MM.1S (cell line): ENCODE measurements at regions not wholly inside any gene's neighbourhood (a gene's known extent, or its start where the extent isn't known, plus 50 kb on each side); places are given as distances from the start of the nearest gene placed in this dataset.

Experiments used
- DNase-seq: peaks from one replicate; pipeline ENCODE4 v3.0.0-alpha.2; 2015
- H2AFZ ChIP-seq: fragments of 300-600 bp; sonication (generic); 2 replicates; pipeline ENCODE4 v1.6.0; 2016; ENCODE audit warnings: antibody characterized with exemption, low read length
- H3F3A ChIP-seq: fragments of 300-600 bp; sonication (generic); 2 replicates; pipeline ENCODE4 v1.6.1; 2016; ENCODE audit warnings: mild to moderate bottlenecking, antibody characterized with exemption, low read length, moderate library complexity, mixed read lengths; ENCODE audit not compliant: insufficient read depth
- H3K27ac ChIP-seq: fragments of 300-600 bp; sonication (generic); 2 replicates; pipeline ENCODE4 v1.5.1; 2016; ENCODE audit warnings: mild to moderate bottlenecking, low read length
- H3K27me3 ChIP-seq: fragments of 300-600 bp; sonication (generic); replicated peaks from 2 replicates; pipeline ENCODE4 v1.6.0; 2016; ENCODE audit warnings: low read length; ENCODE audit not compliant: insufficient read depth
- H3K36me3 ChIP-seq: fragments of 300-600 bp; sonication (generic); replicated peaks from 2 replicates; pipeline ENCODE4 v1.6.1; 2016; ENCODE audit warnings: mild to moderate bottlenecking, low read length, mixed read lengths; ENCODE audit not compliant: insufficient read depth
- H3K4me1 ChIP-seq: fragments of 300-600 bp; sonication (generic); 2 replicates; pipeline ENCODE4 v1.6.1; 2016; ENCODE audit warnings: low read length, mixed read lengths
- H3K4me2 ChIP-seq: fragments of 300-600 bp; sonication (generic); 2 replicates; pipeline ENCODE4 v1.6.0; 2016; ENCODE audit warnings: low read depth, low read length
- H3K4me3 ChIP-seq: fragments of 300-600 bp; sonication (generic); 2 replicates; pipeline ENCODE4 v1.5.1; 2016; ENCODE audit warnings: low read length, mixed read lengths
- H3K79me2 ChIP-seq: fragments of 300-600 bp; sonication (generic); 2 replicates; pipeline ENCODE4 v1.6.1; 2016; ENCODE audit warnings: mixed run types, low read length, mixed read lengths
- H3K9ac ChIP-seq: fragments of 300-600 bp; sonication (generic); 2 replicates; pipeline ENCODE4 v1.6.1; 2016; ENCODE audit warnings: low read length, mixed read lengths
- H3K9me2 ChIP-seq: fragments of 300-600 bp; sonication (generic); replicated peaks from 2 replicates; pipeline ENCODE4 v1.6.1; 2016; ENCODE audit warnings: mild to moderate bottlenecking, low read length, mixed read lengths; ENCODE audit not compliant: insufficient read depth
- H3K9me3 ChIP-seq: fragments of 300-600 bp; sonication (generic); replicated peaks from 2 replicates; pipeline ENCODE4 v1.6.1; 2016; ENCODE audit warnings: mild to moderate bottlenecking, low read length, mixed read lengths; ENCODE audit not compliant: insufficient read depth
- H4K20me1 ChIP-seq: fragments of 300-600 bp; sonication (generic); 2 replicates; pipeline ENCODE4 v1.6.1; 2016; ENCODE audit warnings: mild to moderate bottlenecking, low read length, moderate library complexity, mixed read lengths; ENCODE audit not compliant: insufficient read depth
- CTCF ChIP-seq: fragments of 300-600 bp; sonication (generic); IDR thresholded peaks from 2 replicates; pipeline ENCODE4 v1.5.1; 2016; ENCODE audit warnings: antibody characterized with exemption, low read length, mixed read lengths
- EZH2 ChIP-seq: fragments of 300-600 bp; sonication (generic); optimal IDR thresholded peaks from 2 replicates; pipeline ENCODE3; 2017; ENCODE audit warnings: low read depth, mild to moderate bottlenecking, antibody characterized with exemption, low read length, mixed read lengths
- EZH2phosphoT487 ChIP-seq: fragments of 300-600 bp; sonication (generic); IDR thresholded peaks from 2 replicates; pipeline ENCODE4 v1.6.1; 2018; ENCODE audit warnings: antibody characterized with exemption, low read length

- Histone ChIP-seq H4K20me1 (no peaks in the 10 kb centered on the region), H3K4me3 (no peak overlapping the region), H3K36me3 (no peaks in the 10 kb centered on the region), H2AFZ (no peak overlapping the region), H3F3A (no peaks in the 10 kb centered on the region), H3K9me2 (no peaks in the 10 kb centered on the region), H3K27me3 (no peaks in the 10 kb centered on the region), H3K9ac (no peak overlapping the region), H3K79me2 (no peaks in the 10 kb centered on the region), H3K4me2 (no peak overlapping the region), H3K27ac (no peak overlapping the region), H3K9me3 (no peaks in the 10 kb centered on the region), H3K4me1 (0 out of 2 replicates have a peak, but pooled peaks cover 6% of the 10 kb centered on the region)
- DNase-seq, result no peak
- no peak for TF ChIP-seq EZH2
- TF ChIP-seq EZH2phosphoT487, result no peak
- TF ChIP-seq CTCF, result no peak
Observed at GRCh38 chr2:239831861-239832489, 193.2 kb downstream of the NDUFA10 start.

GRCh38 chr2:239831001-239831731 is 194.0 kb downstream of the NDUFA10 start:
- Histone ChIP-seq H3K36me3 (no peaks in the 10 kb centered on the region), H3K79me2 (no peaks in the 10 kb centered on the region), H3K9me3 (no peaks in the 10 kb centered on the region), H3K9ac (no peak overlapping the region), H3K27me3 (no peaks in the 10 kb centered on the region), H3K4me2 (no peak overlapping the region), H4K20me1 (no peaks in the 10 kb centered on the region), H3K4me3 (no peak overlapping the region), H3K27ac (no peak overlapping the region), H2AFZ (no peak overlapping the region), H3K4me1 (0 out of 2 replicates have a peak, but pooled peaks cover 6% of the 10 kb centered on the region), H3F3A (no peaks in the 10 kb centered on the region), H3K9me2 (no peaks in the 10 kb centered on the region)
- TF ChIP-seq EZH2 (no peak), EZH2phosphoT487 (no peak), CTCF (no peak)
- no peak for DNase-seq

DNA sequence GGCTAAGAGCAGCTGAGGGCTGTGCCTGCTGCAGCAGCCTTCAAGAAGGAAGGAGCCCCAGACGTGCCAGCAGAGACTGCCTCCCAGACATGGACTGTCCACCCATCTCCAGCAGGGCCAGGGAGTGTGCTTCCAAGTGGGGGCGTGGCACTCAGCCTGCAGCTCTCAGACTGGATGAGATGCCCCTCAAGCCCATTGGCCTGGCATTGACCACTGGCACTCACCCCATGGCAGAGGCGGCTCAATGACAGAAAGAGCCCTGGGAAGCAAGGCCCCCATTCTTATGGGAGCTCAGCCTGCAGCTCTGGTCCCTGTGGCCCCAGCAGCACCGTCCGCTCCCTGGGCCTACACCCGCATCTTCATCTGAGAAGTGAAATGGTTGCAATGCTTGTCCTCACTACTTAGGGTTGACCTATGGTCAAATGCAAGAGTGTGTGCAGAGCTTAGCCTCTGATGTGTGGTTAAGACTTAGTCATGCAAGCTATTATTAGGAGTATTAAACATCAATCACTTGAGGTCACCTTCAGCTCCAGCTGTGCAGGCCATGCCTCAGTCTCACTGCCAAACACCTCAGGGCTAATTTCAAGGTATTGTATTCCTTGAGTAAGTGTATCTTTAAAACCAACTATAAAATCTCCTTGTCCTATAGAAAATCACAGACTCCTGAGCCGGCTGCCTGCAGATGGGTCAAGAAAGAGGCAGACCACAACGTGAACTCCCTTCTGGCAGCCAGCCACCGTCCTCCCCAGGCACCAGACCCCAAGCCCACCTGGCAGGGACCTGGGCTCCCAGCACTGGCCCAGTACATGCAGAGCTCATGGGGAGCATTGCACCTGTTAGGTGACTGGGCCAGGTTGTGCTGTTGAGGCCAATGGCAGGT is 194.8 kb downstream of the NDUFA10 start:
- no peaks in the 10 kb centered on the region for H3F3A ChIP-seq
- H3K9me2 ChIP-seq, result no peaks in the 10 kb centered on the region
- no peak overlapping the region for H2AFZ ChIP-seq
- no peaks in the 10 kb centered on the region for H3K36me3 ChIP-seq
- no peak overlapping the region for H3K27ac ChIP-seq
- no peaks in the 10 kb centered on the region for H3K9me3 ChIP-seq
- H3K79me2 ChIP-seq, result no peaks in the 10 kb centered on the region
- H3K9ac ChIP-seq, result no peak overlapping the region
- H3K27me3 ChIP-seq, result no peaks in the 10 kb centered on the region
- no peak overlapping the region for H3K4me3 ChIP-seq
- no peaks in the 10 kb centered on the region for H4K20me1 ChIP-seq
- 0 out of 2 replicates have a peak, but pooled peaks cover 6% of the 10 kb centered on the region for H3K4me1 ChIP-seq
- DNase-seq, result peak; percentile 55
- TF ChIP-seq EZH2 (no peak), CTCF (no peak), EZH2phosphoT487 (no peak)
- no peak overlapping the region for H3K4me2 ChIP-seq
